ENCODE measurements at regions not wholly inside any gene's neighbourhood (a gene's known extent, or its start where the extent isn't known, plus 50 kb on each side); places are given as distances from the start of the nearest gene placed in this dataset.
"Not testable (repeated sequence)": the region's sequence is repeated elsewhere in the genome, so short reads cannot be mapped to it uniquely, and the experiment has no call there.

DNA sequence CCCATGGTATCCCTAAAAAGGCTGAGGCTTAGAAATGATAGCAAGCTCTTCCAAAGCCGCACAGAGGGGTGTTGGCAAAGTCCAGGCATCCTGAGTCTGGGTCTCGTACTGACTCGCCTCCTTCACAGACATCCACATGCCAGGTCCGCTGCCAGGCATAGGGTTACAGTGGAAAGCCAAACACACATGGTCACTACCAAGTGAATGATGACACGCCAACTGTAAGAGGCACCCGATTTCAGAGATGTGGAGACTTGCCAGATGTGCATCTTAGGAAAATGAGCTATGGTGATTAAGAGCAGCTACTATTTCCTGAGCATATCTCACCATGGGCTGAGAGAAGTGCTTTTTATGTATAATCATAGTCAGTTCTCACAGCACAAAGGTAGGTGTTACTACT, 314.9 kb downstream of the MIAT start:
- no peak overlapping the region for H3K4me3 ChIP-seq (ENCODE audit: low read length)
- TF ChIP-seq, protein P1, sequence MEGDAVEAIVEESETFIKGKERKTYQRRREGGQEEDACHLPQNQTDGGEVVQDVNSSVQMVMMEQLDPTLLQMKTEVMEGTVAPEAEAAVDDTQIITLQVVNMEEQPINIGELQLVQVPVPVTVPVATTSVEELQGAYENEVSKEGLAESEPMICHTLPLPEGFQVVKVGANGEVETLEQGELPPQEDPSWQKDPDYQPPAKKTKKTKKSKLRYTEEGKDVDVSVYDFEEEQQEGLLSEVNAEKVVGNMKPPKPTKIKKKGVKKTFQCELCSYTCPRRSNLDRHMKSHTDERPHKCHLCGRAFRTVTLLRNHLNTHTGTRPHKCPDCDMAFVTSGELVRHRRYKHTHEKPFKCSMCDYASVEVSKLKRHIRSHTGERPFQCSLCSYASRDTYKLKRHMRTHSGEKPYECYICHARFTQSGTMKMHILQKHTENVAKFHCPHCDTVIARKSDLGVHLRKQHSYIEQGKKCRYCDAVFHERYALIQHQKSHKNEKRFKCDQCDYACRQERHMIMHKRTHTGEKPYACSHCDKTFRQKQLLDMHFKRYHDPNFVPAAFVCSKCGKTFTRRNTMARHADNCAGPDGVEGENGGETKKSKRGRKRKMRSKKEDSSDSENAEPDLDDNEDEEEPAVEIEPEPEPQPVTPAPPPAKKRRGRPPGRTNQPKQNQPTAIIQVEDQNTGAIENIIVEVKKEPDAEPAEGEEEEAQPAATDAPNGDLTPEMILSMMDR (conservative IDR thresholded peaks at IDR 0.05; ENCODE audit: low read length): no peak

DNA sequence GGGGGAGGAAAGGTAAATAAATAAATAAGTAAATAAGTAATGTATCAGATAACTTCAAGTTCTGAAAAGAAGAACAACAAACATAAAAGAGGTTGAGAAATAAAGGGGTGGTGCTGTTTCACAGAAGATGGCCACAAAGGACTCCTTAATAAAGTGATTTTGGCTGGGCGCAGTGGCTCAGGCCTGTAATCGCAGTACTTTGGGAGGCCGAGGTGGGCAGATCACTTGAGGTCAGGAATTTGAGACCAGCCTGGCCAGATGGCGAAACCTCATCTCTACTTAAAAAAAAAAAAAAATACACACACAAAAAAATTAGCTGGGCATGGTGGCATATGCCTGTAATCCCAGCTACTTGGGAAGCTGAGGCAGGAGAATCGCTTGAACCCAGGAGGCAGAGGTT, 315.5 kb downstream of the MIAT start:
- H3K4me3 ChIP-seq (ENCODE audit: low read length); DNase-seq (ENCODE audit: low read depth): not testable (repeated sequence)

More for the DNA sequence above, 314.9 kb downstream of the MIAT start:
- DNase-seq (ENCODE audit: low read depth): peak; percentile 12

DNA sequence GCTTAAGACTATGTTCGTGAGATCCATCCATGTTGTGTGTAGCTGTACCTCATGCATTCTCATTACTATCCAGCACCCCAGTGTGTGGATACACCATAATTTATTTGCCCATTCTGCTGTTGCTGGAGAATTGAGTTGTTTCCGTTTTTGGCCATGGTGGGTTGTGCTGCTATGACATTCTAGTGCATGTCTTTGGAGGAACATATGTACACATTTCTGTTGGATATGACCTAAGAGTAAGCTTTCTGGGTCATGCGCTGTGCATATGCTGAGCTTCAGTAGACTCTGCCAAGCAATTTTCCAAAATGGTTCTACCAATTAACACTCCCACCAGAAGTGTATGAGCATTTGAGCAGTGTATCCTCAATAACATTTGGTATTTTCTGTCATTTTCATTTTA, 316.6 kb downstream of the MIAT start:
- no peak overlapping the region for H3K4me3 ChIP-seq (ENCODE audit: low read length)
- DNase-seq (ENCODE audit: low read depth): no peak
- TF ChIP-seq, protein P1 (conservative IDR thresholded peaks at IDR 0.05; ENCODE audit: low read length): no peak

DNA sequence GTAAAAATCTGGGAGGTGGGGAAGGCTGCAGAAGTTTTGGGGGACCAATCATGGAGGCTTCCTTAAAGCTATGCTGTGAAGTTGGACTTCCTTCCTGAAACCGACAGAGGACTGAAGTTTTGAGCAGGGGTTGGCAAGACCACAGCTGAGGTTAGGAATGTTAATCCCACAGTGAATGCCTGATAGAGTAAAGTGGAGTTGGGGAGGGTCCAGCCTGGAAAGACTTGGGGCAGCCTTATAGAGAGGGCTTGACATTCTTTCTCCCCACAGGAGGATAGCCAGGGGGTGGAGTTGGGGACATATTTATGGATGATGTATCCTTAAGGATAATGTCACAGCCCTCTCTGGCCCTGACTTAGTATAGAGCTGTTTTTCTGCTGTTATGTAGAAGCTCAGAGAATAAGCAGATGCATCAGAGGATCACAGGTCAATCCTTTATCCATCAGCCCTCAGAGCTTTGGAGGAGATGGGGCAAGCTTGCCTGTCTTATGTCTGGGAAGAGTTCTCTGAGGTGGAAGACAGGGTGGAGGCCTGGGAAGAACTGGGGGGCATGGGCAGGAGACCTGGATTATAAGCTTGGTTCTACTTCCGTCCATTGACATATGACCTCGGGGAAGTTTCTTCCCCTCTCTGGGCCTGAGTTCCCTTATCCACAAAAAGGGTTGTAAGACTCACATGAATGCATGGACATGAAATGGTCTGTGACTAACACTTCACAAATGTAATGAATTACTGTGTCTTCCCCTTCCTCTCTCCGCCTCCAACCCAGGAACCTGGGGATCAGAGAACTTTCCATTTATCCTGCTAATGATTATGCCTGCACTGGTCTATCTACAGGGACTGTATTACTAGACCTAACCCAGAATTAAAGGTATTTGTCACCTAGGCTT, 317.8 kb downstream of the MIAT start:
- TF ChIP-seq, protein P1 (conservative IDR thresholded peaks at IDR 0.05; ENCODE audit: low read length): no peak
- no peak overlapping the region for H3K4me3 ChIP-seq (ENCODE audit: low read length)
- peak; percentile 15 for DNase-seq (ENCODE audit: low read depth)

DNA sequence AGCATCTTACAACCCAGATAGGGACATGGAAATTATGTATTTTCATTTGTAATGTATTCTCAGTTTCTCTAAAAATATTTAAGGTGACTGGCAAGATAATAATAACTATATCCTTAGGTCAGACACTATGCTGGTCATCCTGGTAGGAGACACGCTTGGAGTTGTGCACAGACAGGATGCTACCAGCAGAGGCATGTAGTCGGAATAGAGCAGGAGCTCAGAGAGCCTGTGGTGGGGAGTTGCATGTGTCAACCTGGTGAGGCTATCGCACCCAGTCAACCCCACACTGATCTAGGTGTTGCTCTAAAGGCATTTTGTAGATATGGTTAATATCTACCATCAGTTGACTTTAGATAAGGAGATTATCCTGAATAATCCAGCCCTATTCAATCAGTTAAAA, 318.5 kb downstream of the MIAT start:
- DNase-seq (ENCODE audit: low read depth): no peak
- H3K4me3 ChIP-seq (ENCODE audit: low read length): no peak overlapping the region
- TF ChIP-seq, protein P1 (conservative IDR thresholded peaks at IDR 0.05; ENCODE audit: low read length): no peak

DNA sequence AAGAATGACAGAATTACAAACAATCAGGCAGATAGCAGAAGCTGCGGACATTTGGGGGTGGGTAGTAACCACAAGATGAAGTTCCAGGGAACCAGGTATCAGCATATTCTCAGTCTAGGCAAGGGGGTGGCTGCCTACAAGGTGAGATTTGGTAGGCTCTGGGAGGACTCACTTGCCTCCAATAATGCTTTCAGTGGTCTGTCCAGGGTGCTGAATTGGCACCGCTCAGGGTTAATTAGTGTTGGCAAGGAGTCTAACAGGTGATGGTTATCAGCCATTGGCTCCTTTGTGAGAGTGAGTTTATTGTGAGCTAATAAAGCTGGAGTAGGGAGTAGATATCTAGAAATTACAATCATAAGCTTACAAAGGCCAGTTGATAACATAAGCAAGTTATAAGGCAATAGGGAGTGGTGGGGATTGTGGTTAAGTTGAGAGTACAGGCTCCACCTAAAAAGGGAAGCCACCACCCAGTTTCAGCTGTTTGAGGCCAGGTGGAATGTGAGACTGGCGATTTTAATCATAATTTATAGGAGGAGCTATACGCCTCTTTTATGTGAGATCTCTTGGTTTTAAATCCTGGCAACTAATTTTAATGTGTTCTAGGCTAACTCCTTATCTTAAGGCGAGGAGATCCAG, 320.5 kb downstream of the MIAT start:
- H3K4me3 ChIP-seq (ENCODE audit: low read length): no peak overlapping the region
- TF ChIP-seq, protein P1 (conservative IDR thresholded peaks at IDR 0.05; ENCODE audit: low read length): no peak
- DNase-seq (ENCODE audit: low read depth): no peak

DNA sequence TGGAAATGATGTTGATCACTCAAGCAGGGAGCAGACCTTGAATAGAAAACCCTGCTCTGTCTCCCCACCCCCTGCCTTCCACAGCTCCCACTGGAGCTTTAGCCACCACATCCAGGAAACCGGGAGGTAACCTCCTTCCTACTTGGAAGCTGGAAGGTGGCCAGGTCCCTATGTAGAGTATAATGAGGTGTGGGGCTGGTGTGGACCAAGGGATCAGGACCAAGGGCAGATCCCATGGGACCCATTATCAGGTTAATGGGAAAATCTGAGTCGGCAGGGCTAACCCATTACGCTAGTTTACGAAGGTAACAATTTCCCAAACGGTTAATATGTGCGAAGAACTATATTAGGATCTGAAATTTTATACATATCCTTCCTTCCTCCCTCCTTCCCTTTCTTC, 321.9 kb downstream of the MIAT start:
- DNase-seq (ENCODE audit: low read depth): no peak
- no peak overlapping the region for H3K4me3 ChIP-seq (ENCODE audit: low read length)
- TF ChIP-seq, protein P1 (conservative IDR thresholded peaks at IDR 0.05; ENCODE audit: low read length): no peak

Data from AG10803 (cell line).